ENCODE measurements at regions not wholly inside any gene's neighbourhood (a gene's known extent, or its start where the extent isn't known, plus 50 kb on each side); places are given as distances from the start of the nearest gene placed in this dataset.
"Not testable (repeated sequence)": the region's sequence is repeated elsewhere in the genome, so short reads cannot be mapped to it uniquely, and the experiment has no call there.

GRCh38 chr6:147651-148050, 144.6 kb upstream of the DUSP22 start:
- DNase-seq (ENCODE audit: low spot score), result not testable (repeated sequence)

- DNase-seq (ENCODE audit: low spot score), result peak; percentile 23
Observed at GRCh38 chr6:148051-148984, 144.0 kb upstream of the DUSP22 start.

GRCh38 chr6:150147-150546, 142.1 kb upstream of the DUSP22 start:
- DNase-seq (ENCODE audit: low spot score), result not testable (repeated sequence)

- not testable (repeated sequence) for DNase-seq (ENCODE audit: low spot score)
Observed at GRCh38 chr6:152436-152835, 139.9 kb upstream of the DUSP22 start.

- DNase-seq (ENCODE audit: low spot score), result peak; percentile 83
Observed at GRCh38 chr6:153026-153425, 139.3 kb upstream of the DUSP22 start.

GRCh38 chr6:153867-154266, 138.4 kb upstream of the DUSP22 start:
- peak; percentile 27 for DNase-seq (ENCODE audit: low spot score)

- DNase-seq (ENCODE audit: low spot score), result peak; percentile 44
Observed at GRCh38 chr6:154321-155092, 137.8 kb upstream of the DUSP22 start.

GRCh38 chr6:156010-156409, 136.3 kb upstream of the DUSP22 start:
- DNase-seq (ENCODE audit: low spot score), result no peak

GRCh38 chr6:156441-157140, 135.7 kb upstream of the DUSP22 start:
- peak; percentile 10 for DNase-seq (ENCODE audit: low spot score)

GRCh38 chr6:157176-157575, 135.1 kb upstream of the DUSP22 start:
- not testable (repeated sequence) for DNase-seq (ENCODE audit: low spot score)

GRCh38 chr6:161657-162056, 130.6 kb upstream of the DUSP22 start:
- not testable (repeated sequence) for DNase-seq (ENCODE audit: low spot score)

GRCh38 chr6:164720-165119, 127.6 kb upstream of the DUSP22 start:
- no peak for DNase-seq (ENCODE audit: low spot score)

GRCh38 chr6:165263-165662, 127.0 kb upstream of the DUSP22 start:
- DNase-seq (ENCODE audit: low spot score), result no peak

- DNase-seq (ENCODE audit: low spot score), result no peak
Observed at GRCh38 chr6:165906-166305, 126.4 kb upstream of the DUSP22 start.

GRCh38 chr6:168865-169455, 123.3 kb upstream of the DUSP22 start:
- peak; percentile 56 for DNase-seq (ENCODE audit: low spot score)

- DNase-seq (ENCODE audit: low spot score), result no peak
Observed at GRCh38 chr6:174036-174435, 118.3 kb upstream of the DUSP22 start.

- no peak for DNase-seq (ENCODE audit: low spot score)
Observed at GRCh38 chr6:175680-176079, 116.6 kb upstream of the DUSP22 start.

- DNase-seq (ENCODE audit: low spot score), result no peak
Observed at GRCh38 chr6:176766-177165, 115.5 kb upstream of the DUSP22 start.

- no peak for DNase-seq (ENCODE audit: low spot score)
Observed at GRCh38 chr6:178119-178518, 114.2 kb upstream of the DUSP22 start.

GRCh38 chr6:178929-179328, 113.4 kb upstream of the DUSP22 start:
- DNase-seq (ENCODE audit: low spot score), result not testable (repeated sequence)

- DNase-seq (ENCODE audit: low spot score), result no peak
Observed at GRCh38 chr6:179340-179950, 112.8 kb upstream of the DUSP22 start.

Measured in SW480 (cell line).